HG03520 (cell line): ENCODE measurements at regions not wholly inside any gene's neighbourhood (a gene's known extent, or its start where the extent isn't known, plus 50 kb on each side); places are given as distances from the start of the nearest gene placed in this dataset.
"Not testable (repeated sequence)": the region's sequence is repeated elsewhere in the genome, so short reads cannot be mapped to it uniquely, and the experiment has no call there.

Experiments used
- ATAC-seq: cut with Tn5 transposase; IDR thresholded peaks from one replicate; pipeline ENCODE4 v1.9.1; 2021; ENCODE audit warnings: mild to moderate bottlenecking, moderate library complexity; ENCODE audit not compliant: unreplicated experiment

- ATAC-seq, result no peak
Measured at GRCh38 chr2:226483143-226483542, 316.5 kb downstream of the IRS1 start.

- no peak for ATAC-seq
Measured at GRCh38 chr2:226478109-226478809, 321.4 kb downstream of the IRS1 start.

GRCh38 chr2:226477221-226478108 is 322.2 kb downstream of the IRS1 start:
- ATAC-seq, result no peak

GRCh38 chr2:226475650-226476049 is 324.0 kb downstream of the IRS1 start:
- no peak for ATAC-seq

GRCh38 chr2:226474131-226474530 is 325.5 kb downstream of the IRS1 start:
- no peak for ATAC-seq

GRCh38 chr2:226471987-226472470 is 327.6 kb downstream of the IRS1 start:
- no peak for ATAC-seq

GRCh38 chr2:226467633-226468032 is 332.0 kb downstream of the IRS1 start:
- ATAC-seq, result no peak

- ATAC-seq, result no peak
Measured at GRCh38 chr2:226467221-226467620, 332.4 kb downstream of the IRS1 start.

GRCh38 chr2:226466589-226466988 is 333.0 kb downstream of the IRS1 start:
- ATAC-seq, result no peak

- no peak for ATAC-seq
Measured at GRCh38 chr2:226466124-226466523, 333.5 kb downstream of the IRS1 start.

- ATAC-seq, result no peak
Measured at GRCh38 chr2:226464380-226464779, 335.2 kb downstream of the IRS1 start.

- no peak for ATAC-seq
Measured at GRCh38 chr2:226463154-226463553, 336.5 kb downstream of the IRS1 start.

GRCh38 chr2:226461981-226462380 is 337.6 kb downstream of the IRS1 start:
- ATAC-seq, result no peak

GRCh38 chr2:226456144-226456543 is 343.5 kb downstream of the IRS1 start:
- ATAC-seq, result not testable (repeated sequence)

GRCh38 chr2:226452768-226453167 is 346.9 kb downstream of the IRS1 start:
- no peak for ATAC-seq

GRCh38 chr2:226451486-226451885 is 348.1 kb downstream of the IRS1 start:
- no peak for ATAC-seq

GRCh38 chr2:226450141-226450540 is 349.5 kb downstream of the IRS1 start:
- ATAC-seq, result no peak

GRCh38 chr2:226447338-226448300 is 352.0 kb downstream of the IRS1 start:
- no peak for ATAC-seq

GRCh38 chr2:226446406-226447001 is 353.1 kb downstream of the IRS1 start:
- ATAC-seq, result no peak

- no peak for ATAC-seq
Measured at GRCh38 chr2:226445216-226445861, 354.3 kb downstream of the IRS1 start.
